Activated CD8-positive, alpha-beta T cell treated with anti-CD3 and anti-CD28 coated beads for 36 hours (primary cell): ENCODE measurements at regions not wholly inside any gene's neighbourhood (a gene's known extent, or its start where the extent isn't known, plus 50 kb on each side); places are given as distances from the start of the nearest gene placed in this dataset.

ENCODE experiments used
- ATAC-seq: fragments of 200-7000 bp; cut with Tn5 transposase; one replicate; pipeline ENCODE4 v1.10.0; 2021; ENCODE audit warnings: mild to moderate bottlenecking, moderate library complexity
- CTCF ChIA-PET: fragments of 350-600 bp; sonication (Branson Sonifier 250); formaldehyde crosslinking; loops from one replicate; lab custom pipeline; 2021; ENCODE audit warnings: antibody characterized with exemption; lab: Charles Lee
- POLR2A ChIA-PET: fragments of 350-600 bp; sonication (Branson Sonifier 250); formaldehyde crosslinking; loops from one replicate; lab custom pipeline; 2021; ENCODE audit warnings: antibody characterized with exemption; lab: Charles Lee
- DNase-seq: peaks from one replicate; pipeline ENCODE4 v3.0.0-alpha.2; 2020
- H3K27ac Mint-ChIP-seq: one replicate; pipeline ENCODE4 v1.8.0; 2021; ENCODE audit warnings: mild to moderate bottlenecking, mixed read lengths
- H3K27me3 Mint-ChIP-seq: one replicate; pipeline ENCODE4 v1.8.0; 2021; ENCODE audit warnings: mixed read lengths
- H3K36me3 Mint-ChIP-seq: one replicate; pipeline ENCODE4 v1.8.0; 2021; ENCODE audit warnings: low read depth, mixed read lengths
- H3K4me1 Mint-ChIP-seq: one replicate; pipeline ENCODE4 v1.8.0; 2021; ENCODE audit warnings: low read depth, mixed read lengths
- H3K4me3 Mint-ChIP-seq: one replicate; pipeline ENCODE4 v1.8.0; 2021; ENCODE audit warnings: mild to moderate bottlenecking, moderate library complexity, mixed read lengths
- H3K9me3 Mint-ChIP-seq: one replicate; pipeline ENCODE4 v1.8.0; 2021; ENCODE audit warnings: mixed read lengths
- intact Hi-C: fragments of 100-400 bp; cut with micrococcal nuclease; formaldehyde crosslinking; loops from one replicate; pipeline ENCODE4 v1.10.0; 2022
- TF ChIP-seq, protein P1 (sequence below): fragments of 200-600 bp; IDR thresholded peaks from one replicate; pipeline ENCODE4 v1.8.0; 2022; ENCODE audit warnings: antibody characterized with exemption, mild to moderate bottlenecking

DNA sequence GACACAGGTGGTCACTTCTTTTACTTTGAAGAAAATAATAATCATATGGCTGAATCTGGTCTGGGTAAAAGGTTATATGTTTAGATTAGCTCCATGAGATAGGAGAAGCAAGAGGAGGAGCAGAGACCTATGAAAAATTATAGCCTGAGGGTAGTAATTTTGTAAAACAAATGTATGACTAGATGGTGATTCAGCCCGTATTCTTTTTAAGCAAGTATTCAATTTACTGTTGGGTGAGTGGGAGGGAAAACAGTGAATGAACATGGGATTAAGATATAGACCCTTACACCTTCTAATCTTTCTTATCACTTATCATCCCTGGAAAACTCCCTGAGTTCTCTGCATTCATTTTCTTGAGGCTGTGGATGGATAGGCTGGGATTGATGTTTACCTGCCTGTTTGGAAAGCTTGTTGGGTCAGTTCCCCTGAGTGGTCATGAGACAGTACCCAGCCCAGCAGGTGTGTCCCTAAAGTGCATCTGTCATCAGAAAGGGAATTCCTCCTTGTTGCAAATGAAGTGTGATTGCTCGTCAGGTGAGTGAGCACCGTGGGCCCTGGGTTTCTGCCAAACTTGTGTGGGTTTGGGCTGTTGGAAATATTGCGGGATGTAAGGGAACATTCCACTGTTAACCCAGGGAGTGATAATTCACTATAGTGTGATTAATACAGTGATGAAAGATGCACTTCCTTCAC lies 101.2 kb upstream of the GDNF start:
- Mint-ChIP-seq H3K36me3 (no peaks in the 10 kb centered on the region), H3K4me1 (no peaks in the 10 kb centered on the region), H3K9me3 (peaks cover 3% of the 10 kb centered on the region), H3K27ac (no peak overlapping the region), H3K27me3 (peaks cover 1% of the 10 kb centered on the region), H3K4me3 (no peak overlapping the region)
- CTCF ChIA-PET = no interaction called here
- POLR2A ChIA-PET = no interaction called here
- DNase-seq (no peak), ATAC-seq (no peak)
- TF ChIP-seq, protein P1, sequence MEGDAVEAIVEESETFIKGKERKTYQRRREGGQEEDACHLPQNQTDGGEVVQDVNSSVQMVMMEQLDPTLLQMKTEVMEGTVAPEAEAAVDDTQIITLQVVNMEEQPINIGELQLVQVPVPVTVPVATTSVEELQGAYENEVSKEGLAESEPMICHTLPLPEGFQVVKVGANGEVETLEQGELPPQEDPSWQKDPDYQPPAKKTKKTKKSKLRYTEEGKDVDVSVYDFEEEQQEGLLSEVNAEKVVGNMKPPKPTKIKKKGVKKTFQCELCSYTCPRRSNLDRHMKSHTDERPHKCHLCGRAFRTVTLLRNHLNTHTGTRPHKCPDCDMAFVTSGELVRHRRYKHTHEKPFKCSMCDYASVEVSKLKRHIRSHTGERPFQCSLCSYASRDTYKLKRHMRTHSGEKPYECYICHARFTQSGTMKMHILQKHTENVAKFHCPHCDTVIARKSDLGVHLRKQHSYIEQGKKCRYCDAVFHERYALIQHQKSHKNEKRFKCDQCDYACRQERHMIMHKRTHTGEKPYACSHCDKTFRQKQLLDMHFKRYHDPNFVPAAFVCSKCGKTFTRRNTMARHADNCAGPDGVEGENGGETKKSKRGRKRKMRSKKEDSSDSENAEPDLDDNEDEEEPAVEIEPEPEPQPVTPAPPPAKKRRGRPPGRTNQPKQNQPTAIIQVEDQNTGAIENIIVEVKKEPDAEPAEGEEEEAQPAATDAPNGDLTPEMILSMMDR = no peak
- intact Hi-C loops = no loop called here

- H3K27ac Mint-ChIP-seq = no peak overlapping the region
- TF ChIP-seq, protein P1 = no peak
- no peak overlapping the region for H3K4me3 Mint-ChIP-seq
- DNase-seq (no peak), ATAC-seq (no peak)
- intact Hi-C loops = no loop called here
- POLR2A ChIA-PET = interaction anchor here (0.6 kb wide), 1 partner anchor 74 kb away, joined by 3 read pairs; no protein-coding TSS in a partner anchor
- no peaks in the 10 kb centered on the region for H3K36me3 Mint-ChIP-seq
- CTCF ChIA-PET = no interaction called here
- H3K27me3 Mint-ChIP-seq = peaks cover 1% of the 10 kb centered on the region
- peaks cover 4% of the 10 kb centered on the region for H3K9me3 Mint-ChIP-seq
- H3K4me1 Mint-ChIP-seq = no peaks in the 10 kb centered on the region
Measured at GRCh38 chr5:37938861-37939260, 99.0 kb upstream of the GDNF start.

GRCh38 chr5:37938076-37938852 lies 98.4 kb upstream of the GDNF start:
- POLR2A ChIA-PET = interaction anchor here (0.5 to 0.6 kb wide), 2 partner anchors 44 to 74 kb away, joined by 3 read pairs; no protein-coding TSS in a partner anchor
- TF ChIP-seq, protein P1 = no peak
- DNase-seq = no peak
- ATAC-seq = no peak
- CTCF ChIA-PET = interaction anchor here (1.3 kb wide), 1 partner anchor 34 kb away, joined by 3 read pairs; no protein-coding TSS in a partner anchor
- peaks cover 4% of the 10 kb centered on the region for H3K9me3 Mint-ChIP-seq
- no peaks in the 10 kb centered on the region for H3K36me3 Mint-ChIP-seq
- H3K4me1 Mint-ChIP-seq = no peaks in the 10 kb centered on the region
- H3K27me3 Mint-ChIP-seq = peaks cover 1% of the 10 kb centered on the region
- no peak overlapping the region for H3K27ac Mint-ChIP-seq
- H3K4me3 Mint-ChIP-seq = no peak overlapping the region
- intact Hi-C loops = no loop called here

DNA sequence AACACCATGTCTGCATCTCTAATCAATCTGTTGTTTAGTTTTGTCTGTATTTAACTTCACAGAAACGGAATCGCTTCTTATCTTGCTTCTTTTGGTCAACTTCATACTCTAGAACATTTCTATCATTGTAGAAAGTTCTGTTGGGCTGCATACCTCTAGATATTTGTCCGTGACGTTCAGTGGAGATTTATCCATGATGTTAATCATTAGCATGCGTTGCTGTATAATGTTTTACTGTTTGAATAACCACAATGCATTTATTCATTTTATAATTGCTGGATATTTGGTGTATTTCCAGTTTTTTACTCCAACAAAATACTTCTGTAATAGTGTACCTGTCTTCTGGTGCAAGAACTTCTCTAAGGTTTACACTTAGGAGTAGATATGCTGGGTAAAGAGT lies 96.2 kb upstream of the GDNF start:
- no peak for ATAC-seq
- Mint-ChIP-seq H3K27ac (no peak overlapping the region), H3K27me3 (peaks cover 1% of the 10 kb centered on the region), H3K9me3 (peaks cover 3% of the 10 kb centered on the region), H3K4me3 (no peak overlapping the region), H3K4me1 (no peaks in the 10 kb centered on the region), H3K36me3 (no peaks in the 10 kb centered on the region)
- TF ChIP-seq, protein P1 = no peak
- intact Hi-C loops = no loop called here
- ChIA-PET CTCF (no interaction called here), POLR2A (no interaction called here)
- no peak for DNase-seq

DNA sequence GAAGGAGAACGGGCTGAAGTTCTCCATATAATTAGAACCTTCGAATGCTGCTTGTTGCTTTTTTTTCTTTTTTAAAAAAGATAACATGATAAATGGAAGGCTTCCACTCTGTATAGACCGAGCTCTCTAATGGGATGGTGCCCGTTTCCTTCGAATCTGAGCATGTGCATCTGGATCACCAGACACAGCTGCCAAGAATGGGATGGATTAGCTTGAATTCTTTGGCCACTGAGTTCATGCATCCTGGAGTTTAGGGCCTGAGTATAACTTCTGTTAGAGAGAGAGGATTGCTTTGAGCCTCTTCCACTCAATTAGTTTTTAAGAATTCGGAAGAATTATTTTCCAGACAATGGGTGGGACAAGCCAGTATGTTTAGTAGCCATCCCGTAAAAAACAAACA lies 93.7 kb upstream of the GDNF start:
- ATAC-seq (no peak), DNase-seq (no peak)
- ChIA-PET POLR2A (no interaction called here), CTCF (no interaction called here)
- H3K4me1 Mint-ChIP-seq = no peaks in the 10 kb centered on the region
- H3K27me3 Mint-ChIP-seq = peaks cover under 1% of the 10 kb centered on the region
- peaks cover 3% of the 10 kb centered on the region for H3K9me3 Mint-ChIP-seq
- H3K27ac Mint-ChIP-seq = no peak overlapping the region
- intact Hi-C loops = no loop called here
- H3K36me3 Mint-ChIP-seq = no peaks in the 10 kb centered on the region
- H3K4me3 Mint-ChIP-seq = no peak overlapping the region
- TF ChIP-seq, protein P1 = no peak
